ENCODE measurements at regions not wholly inside any gene's neighbourhood (a gene's known extent, or its start where the extent isn't known, plus 50 kb on each side); places are given as distances from the start of the nearest gene placed in this dataset.

- TF ChIP-seq GATA2 (IDR thresholded peaks at IDR 0.05; ENCODE audit: low read depth, low read length) (no peak), GATA3 (IDR thresholded peaks at IDR 0.05; ENCODE audit: low read depth, low read length) (no peak)
Measured at GRCh38 chr5:56589481-56589860, 225.9 kb upstream of the MAP3K1 start.

Data from SH-SY5Y (cell line).